HepG2 (cell line): ENCODE measurements at regions not wholly inside any gene's neighbourhood (a gene's known extent, or its start where the extent isn't known, plus 50 kb on each side); places are given as distances from the start of the nearest gene placed in this dataset.
A peak's percentile ranks its signal among the peaks of the same experiment; 100 is the strongest.

Source experiments
- AHR ChIP-seq: IDR thresholded peaks from 2 replicates; pipeline ENCODE4 v1.6.1; 2018; ENCODE audit warnings: missing genetic modification reagents, missing compliant biosample characterization
- ATF7 ChIP-seq, 2 experiments: fragments of 450-650 bp in 1 of 2; sonication (generic) in 1 of 2; formaldehyde crosslinking in 1 of 2; IDR thresholded peaks; 2 replicates each; pipeline versions ENCODE4 v1.4.0 to v1.6.1; 2016 to 2020; ENCODE audit warnings: antibody characterized with exemption in 1 of 2, mild to moderate bottlenecking in 1 of 2, missing genetic modification reagents in 1 of 2
- CC2D1A ChIP-seq: sonication (generic); formaldehyde crosslinking; IDR thresholded peaks from 2 replicates; pipeline ENCODE4 v1.8.1; 2023; ENCODE audit warnings: mild to moderate bottlenecking, missing genetic modification reagents
- CEBPG ChIP-seq: IDR thresholded peaks from 2 replicates; pipeline ENCODE4 v1.6.1; 2016
- GATAD1 ChIP-seq: IDR thresholded peaks from 2 replicates; pipeline ENCODE4 v1.6.1; 2016; ENCODE audit warnings: missing genetic modification reagents, missing compliant biosample characterization
- HDAC2 ChIP-seq: sonication (generic); formaldehyde crosslinking; IDR thresholded peaks from 2 replicates; pipeline ENCODE4 v1.4.0; 2020; ENCODE audit warnings: missing genetic modification reagents
- MTF1 ChIP-seq: sonication (generic); formaldehyde crosslinking; IDR thresholded peaks from 2 replicates; pipeline ENCODE4 v1.5.0; 2020; ENCODE audit warnings: missing genetic modification reagents
- NFKB2 ChIP-seq: sonication (generic); formaldehyde crosslinking; IDR thresholded peaks from 2 replicates; pipeline ENCODE4 v1.4.0; 2020; ENCODE audit warnings: missing genetic modification reagents, borderline replicate concordance
- PRDM4 ChIP-seq: sonication (generic); formaldehyde crosslinking; IDR thresholded peaks from 2 replicates; pipeline ENCODE4 v1.9.0; 2021; ENCODE audit warnings: missing genetic modification reagents, borderline replicate concordance
- SAP130 ChIP-seq: IDR thresholded peaks from 2 replicates; pipeline ENCODE4 v1.6.1; 2016; ENCODE audit warnings: low read depth
- SP1 ChIP-seq, 2 experiments: fragments of 450-650 bp in 1 of 2; sonication (generic) in 1 of 2; formaldehyde crosslinking in 1 of 2; IDR thresholded peaks; 2 replicates each; pipeline versions ENCODE4 v1.4.0 to v1.6.1; 2016 to 2020; ENCODE audit warnings: missing genetic modification reagents in 1 of 2
- TAF15 ChIP-seq: fragments of 200-400 bp; formaldehyde crosslinking; IDR thresholded peaks from one replicate; pipeline ENCODE4 v1.6.1; 2018; ENCODE audit warnings: mild to moderate bottlenecking, low read depth, low read length; ENCODE audit not compliant: poor library complexity, severe bottlenecking
- ZBTB7B ChIP-seq: sonication (generic); formaldehyde crosslinking; IDR thresholded peaks from 2 replicates; pipeline ENCODE4 v1.4.0; 2020; ENCODE audit warnings: missing genetic modification reagents
- ZNF580 ChIP-seq: IDR thresholded peaks from 2 replicates; pipeline ENCODE4 v1.6.1; 2016; ENCODE audit warnings: low read depth, borderline replicate concordance
- ZNF598 ChIP-seq: sonication (generic); formaldehyde crosslinking; IDR thresholded peaks from 2 replicates; pipeline ENCODE4 v1.5.1; 2020; ENCODE audit warnings: mild to moderate bottlenecking, missing genetic modification reagents, borderline replicate concordance
- ZNF678 ChIP-seq: sonication (generic); formaldehyde crosslinking; IDR thresholded peaks from 2 replicates; pipeline ENCODE4 v1.4.0; 2020; ENCODE audit warnings: mild to moderate bottlenecking, missing genetic modification reagents
- ZNF792 ChIP-seq: IDR thresholded peaks from 2 replicates; pipeline ENCODE4 v1.6.1; 2016
- TF ChIP-seq, protein P1 (sequence below): IDR thresholded peaks from 2 replicates; pipeline ENCODE4 v1.6.1; 2016; ENCODE audit warnings: missing compliant biosample characterization, missing genetic modification reagents, borderline replicate concordance
- TF ChIP-seq, protein P2 (sequence below): sonication (generic); formaldehyde crosslinking; IDR thresholded peaks from 2 replicates; pipeline ENCODE4 v1.4.0; 2020; ENCODE audit warnings: missing genetic modification reagents
- TF ChIP-seq, protein P3 (sequence below): IDR thresholded peaks from 2 replicates; pipeline ENCODE4 v1.6.1; 2012; ENCODE audit warnings: low read depth, low read length, improper control_type of control experiment

GRCh38 chr2:43024515-43025011 is 201.8 kb downstream of the ZFP36L2 start (continued):
- TF ChIP-seq SAP130 (CRISPR knock-in tag) (peak; percentile 22; the same call in 1 of the 2 replicates), GATAD1 (peak; percentile 20; the same call in 1 of the 2 replicates), NFKB2 (CRISPR knock-in tag) (peak; percentile 82; the same call in 1 of the 2 replicates), ZNF580 (CRISPR knock-in tag) (peak; percentile 51; the same call in 1 of the 2 replicates), ATF7 (IDR thresholded peaks at IDR 0.05) (no peak), ATF7 (CRISPR knock-in tag; IDR thresholded peaks at IDR 0.05) (peak; percentile 38; the same call in 1 of the 2 replicates), MTF1 (no peak), CC2D1A (CRISPR knock-in tag) (no peak), SP1 (IDR thresholded peaks at IDR 0.05) (no peak), SP1 (CRISPR knock-in tag; IDR thresholded peaks at IDR 0.05) (0 out of 2 replicates have a peak, but pooled peaks have one; percentile 31), ZNF598 (CRISPR knock-in tag) (0 out of 2 replicates have a peak, but pooled peaks have one; percentile 42), ZBTB7B (peak; percentile 72), TAF15 (peak; percentile 38), HDAC2 (peak; percentile 51; the same call in 1 of the 2 replicates), PRDM4 (CRISPR knock-in tag) (no peak), CEBPG (peak; percentile 45; the same call in 1 of the 2 replicates), ZNF792 (peak; percentile 78; the same call in 1 of the 2 replicates), AHR (CRISPR knock-in tag) (0 out of 2 replicates have a peak, but pooled peaks have one; percentile 23), ZNF678 (CRISPR knock-in tag) (0 out of 2 replicates have a peak, but pooled peaks have one; percentile 60)
- TF ChIP-seq, protein P1, sequence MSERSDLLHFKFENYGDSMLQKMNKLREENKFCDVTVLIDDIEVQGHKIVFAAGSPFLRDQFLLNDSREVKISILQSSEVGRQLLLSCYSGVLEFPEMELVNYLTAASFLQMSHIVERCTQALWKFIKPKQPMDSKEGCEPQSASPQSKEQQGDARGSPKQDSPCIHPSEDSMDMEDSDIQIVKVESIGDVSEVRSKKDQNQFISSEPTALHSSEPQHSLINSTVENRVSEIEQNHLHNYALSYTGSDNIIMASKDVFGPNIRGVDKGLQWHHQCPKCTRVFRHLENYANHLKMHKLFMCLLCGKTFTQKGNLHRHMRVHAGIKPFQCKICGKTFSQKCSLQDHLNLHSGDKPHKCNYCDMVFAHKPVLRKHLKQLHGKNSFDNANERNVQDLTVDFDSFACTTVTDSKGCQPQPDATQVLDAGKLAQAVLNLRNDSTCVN: peak; percentile 45; the same call in 1 of the 2 replicates
- TF ChIP-seq, protein P2, sequence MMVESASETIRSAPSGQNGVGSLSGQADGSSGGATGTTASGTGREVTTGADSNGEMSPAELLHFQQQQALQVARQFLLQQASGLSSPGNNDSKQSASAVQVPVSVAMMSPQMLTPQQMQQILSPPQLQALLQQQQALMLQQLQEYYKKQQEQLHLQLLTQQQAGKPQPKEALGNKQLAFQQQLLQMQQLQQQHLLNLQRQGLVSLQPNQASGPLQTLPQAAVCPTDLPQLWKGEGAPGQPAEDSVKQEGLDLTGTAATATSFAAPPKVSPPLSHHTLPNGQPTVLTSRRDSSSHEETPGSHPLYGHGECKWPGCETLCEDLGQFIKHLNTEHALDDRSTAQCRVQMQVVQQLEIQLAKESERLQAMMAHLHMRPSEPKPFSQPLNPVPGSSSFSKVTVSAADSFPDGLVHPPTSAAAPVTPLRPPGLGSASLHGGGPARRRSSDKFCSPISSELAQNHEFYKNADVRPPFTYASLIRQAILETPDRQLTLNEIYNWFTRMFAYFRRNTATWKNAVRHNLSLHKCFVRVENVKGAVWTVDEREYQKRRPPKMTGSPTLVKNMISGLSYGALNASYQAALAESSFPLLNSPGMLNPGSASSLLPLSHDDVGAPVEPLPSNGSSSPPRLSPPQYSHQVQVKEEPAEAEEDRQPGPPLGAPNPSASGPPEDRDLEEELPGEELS (CRISPR knock-in tag): peak; percentile 49; the same call in 1 of the 2 replicates
- TF ChIP-seq, protein P3, sequence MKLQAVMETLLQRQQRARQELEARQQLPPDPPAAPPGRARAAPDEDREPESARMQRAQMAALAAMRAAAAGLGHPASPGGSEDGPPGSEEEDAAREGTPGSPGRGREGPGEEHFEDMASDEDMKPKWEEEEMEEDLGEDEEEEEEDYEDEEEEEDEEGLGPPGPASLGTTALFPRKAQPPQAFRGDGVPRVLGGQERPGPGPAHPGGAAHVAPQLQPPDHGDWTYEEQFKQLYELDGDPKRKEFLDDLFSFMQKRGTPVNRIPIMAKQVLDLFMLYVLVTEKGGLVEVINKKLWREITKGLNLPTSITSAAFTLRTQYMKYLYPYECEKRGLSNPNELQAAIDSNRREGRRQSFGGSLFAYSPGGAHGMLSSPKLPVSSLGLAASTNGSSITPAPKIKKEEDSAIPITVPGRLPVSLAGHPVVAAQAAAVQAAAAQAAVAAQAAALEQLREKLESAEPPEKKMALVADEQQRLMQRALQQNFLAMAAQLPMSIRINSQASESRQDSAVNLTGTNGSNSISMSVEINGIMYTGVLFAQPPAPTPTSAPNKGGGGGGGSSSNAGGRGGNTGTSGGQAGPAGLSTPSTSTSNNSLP: no peak
